ENCODE measurements at regions not wholly inside any gene's neighbourhood (a gene's known extent, or its start where the extent isn't known, plus 50 kb on each side); places are given as distances from the start of the nearest gene placed in this dataset.

DNA sequence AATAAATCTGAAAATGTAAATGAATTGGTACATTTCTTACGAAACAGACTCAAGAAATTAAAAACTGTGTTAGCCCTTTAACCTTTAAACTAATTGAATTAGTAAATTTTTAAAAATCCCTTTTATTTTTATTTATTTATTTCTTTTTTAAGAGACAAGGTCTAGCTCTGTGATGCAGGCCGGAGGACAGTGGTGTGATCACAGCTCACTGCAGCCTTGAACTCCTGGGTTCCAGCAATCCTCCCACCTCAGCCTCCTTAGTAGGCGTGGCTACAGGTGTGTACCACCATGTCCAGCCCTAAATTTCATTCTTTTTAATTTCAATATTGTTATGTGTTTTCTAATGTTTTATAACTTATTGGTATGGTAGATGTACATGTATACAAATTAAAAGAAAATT, 72.6 kb downstream of the MYEOV start:
- no peak for DNase-seq

DNA sequence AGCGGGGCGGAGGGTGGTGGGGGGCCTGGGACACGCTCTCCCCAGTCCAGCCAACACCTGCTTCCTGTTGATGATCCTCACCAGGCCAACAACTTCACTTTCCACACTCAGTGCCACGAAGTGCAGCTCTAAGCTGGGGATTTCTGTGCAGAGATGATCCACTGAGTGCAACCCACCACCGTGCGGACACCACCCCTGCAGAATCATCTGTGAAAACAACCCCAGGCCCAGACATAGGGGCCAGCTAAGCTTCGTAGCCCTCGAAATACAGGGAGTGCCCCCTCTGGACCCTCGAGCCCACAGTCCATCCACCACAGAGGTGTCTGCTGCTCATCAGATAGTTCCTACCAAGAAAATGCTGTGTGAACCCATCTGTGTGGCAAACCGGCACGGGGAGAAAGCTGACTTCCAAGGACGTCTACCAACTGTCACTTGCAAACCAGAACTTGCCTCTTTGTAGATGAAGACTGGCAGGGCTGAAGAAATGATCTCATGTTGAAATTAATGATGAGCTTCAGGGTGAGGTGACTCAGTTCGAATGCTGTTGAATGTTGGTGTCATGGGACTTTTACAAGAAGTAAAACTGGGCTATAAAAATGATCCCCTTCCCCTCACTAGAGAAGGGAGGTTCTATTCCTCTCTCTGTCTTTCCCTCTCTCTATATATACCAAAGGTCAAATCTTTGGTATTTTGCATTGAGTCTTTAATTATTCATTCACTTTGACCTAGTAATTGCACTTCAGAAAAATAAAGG, 73.4 kb downstream of the MYEOV start:
- no peak for DNase-seq

DNA sequence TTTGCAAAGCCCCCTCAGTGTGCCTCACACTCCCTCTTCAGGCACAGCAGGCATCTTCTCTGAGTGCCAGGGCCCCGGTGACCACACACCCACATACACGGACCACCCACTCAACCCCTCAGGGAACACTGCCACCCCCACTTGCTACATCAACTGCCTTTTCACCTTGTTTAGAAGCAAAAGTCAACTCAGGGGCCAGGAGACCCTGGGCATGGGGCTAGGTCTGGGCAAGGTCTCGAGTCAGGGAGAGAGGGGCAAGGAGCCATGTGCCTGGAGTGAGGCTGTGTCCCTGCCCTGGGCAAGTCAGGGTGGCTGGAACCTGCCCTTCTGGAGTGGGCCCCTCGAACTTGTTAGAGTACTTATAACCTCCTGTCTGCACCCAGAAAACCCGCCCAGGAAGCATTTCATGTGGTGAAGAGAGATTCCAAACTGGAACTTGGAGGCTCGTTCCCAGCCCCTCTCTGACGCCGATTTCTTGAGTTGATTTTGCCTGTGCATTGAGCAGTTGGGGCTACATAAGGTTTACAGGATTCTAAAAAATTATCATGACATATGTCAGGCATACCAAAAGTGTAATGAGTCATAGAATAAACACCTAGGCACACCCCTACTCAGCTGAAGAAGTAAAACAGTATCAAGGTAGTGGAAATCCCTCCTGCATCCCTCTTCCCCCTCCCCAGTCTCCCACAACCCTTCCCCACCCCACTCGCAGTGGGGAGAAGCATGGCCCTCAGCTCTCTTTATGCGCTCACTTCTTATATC, 74.3 kb downstream of the MYEOV start:
- no peak for DNase-seq

DNA sequence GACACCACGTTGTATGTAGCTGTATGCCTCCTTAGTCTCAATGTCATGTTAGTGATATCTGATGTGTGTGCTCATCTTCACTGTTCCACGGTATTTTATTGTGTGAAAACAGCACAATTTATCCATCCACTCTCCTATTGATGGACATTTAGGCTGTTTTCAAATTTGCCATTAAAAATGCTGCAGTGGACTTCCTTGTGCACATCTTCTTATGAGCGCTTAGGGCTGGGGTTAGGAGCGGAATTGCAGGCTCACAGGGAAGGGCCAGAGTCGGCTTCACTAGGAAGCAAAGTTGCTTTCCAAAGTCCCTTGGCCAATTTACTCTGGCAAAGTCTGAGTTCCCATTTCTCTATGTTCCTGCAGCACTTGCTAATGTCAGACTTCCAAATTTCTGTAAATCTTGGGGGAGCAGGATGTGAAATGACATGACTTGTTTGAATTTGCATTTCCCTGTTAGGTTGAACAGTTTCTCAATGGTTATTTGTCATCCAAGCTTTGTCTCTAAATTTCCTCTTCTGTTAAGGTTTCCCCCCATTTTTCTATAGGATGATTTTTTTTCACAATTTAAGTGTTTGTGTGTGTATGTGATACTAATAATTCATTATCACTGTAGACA, 75.4 kb downstream of the MYEOV start:
- no peak for DNase-seq

DNA sequence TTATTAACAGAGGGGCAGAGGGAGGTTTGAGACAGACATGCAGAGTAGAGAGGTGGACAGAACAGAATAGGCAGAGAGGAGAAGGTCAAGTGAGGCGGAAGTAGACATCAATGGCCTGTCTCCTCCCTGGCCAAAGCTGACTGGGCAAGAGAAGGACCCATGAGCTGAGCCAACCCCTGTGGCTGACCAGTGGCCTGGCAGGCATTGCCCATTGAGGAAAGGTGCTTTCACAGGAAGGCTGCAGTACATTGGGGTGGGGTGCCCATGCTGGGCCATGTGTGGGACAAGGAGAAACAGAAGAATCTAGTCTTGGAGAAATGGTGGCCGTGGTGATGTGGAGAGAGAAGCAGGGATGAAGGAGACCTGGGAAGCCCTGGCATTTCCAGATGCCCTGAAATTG, 76.0 kb downstream of the MYEOV start:
- DNase-seq = no peak

DNA sequence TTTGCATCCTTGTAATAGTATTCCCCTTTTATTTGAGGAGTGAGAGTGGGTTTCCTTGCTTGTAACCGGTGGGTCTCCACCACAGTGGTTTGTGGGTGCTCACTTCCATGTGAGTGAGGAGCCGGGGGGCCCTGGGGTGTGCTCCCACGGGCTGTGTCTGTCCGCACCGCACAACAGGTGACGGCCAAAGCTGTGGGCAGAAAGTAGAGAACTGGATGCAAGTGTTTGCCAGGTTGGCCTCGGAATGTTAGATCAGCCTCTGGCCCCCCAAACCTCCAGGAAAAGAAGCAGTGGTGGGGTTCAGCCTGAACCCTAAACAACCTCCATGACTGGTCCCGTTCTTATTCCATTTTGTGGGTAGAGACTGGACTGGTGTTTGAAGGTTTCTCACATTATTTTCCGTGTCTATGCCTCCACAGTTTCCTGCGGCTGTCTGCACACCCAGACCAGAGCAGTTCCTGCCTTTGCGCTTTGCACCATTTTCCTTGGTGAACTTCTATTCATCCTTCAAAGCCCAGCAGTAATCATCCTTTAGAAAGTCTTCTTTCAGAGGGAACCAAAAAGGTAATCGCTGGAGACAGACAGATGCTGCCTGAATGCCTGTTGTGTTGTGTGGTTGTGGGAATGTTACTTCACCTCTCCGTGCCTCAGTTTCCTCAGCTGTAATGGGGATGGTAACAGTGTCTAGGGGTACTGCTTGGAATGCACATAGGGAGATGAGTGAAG, 77.2 kb downstream of the MYEOV start:
- no peak for DNase-seq

DNA sequence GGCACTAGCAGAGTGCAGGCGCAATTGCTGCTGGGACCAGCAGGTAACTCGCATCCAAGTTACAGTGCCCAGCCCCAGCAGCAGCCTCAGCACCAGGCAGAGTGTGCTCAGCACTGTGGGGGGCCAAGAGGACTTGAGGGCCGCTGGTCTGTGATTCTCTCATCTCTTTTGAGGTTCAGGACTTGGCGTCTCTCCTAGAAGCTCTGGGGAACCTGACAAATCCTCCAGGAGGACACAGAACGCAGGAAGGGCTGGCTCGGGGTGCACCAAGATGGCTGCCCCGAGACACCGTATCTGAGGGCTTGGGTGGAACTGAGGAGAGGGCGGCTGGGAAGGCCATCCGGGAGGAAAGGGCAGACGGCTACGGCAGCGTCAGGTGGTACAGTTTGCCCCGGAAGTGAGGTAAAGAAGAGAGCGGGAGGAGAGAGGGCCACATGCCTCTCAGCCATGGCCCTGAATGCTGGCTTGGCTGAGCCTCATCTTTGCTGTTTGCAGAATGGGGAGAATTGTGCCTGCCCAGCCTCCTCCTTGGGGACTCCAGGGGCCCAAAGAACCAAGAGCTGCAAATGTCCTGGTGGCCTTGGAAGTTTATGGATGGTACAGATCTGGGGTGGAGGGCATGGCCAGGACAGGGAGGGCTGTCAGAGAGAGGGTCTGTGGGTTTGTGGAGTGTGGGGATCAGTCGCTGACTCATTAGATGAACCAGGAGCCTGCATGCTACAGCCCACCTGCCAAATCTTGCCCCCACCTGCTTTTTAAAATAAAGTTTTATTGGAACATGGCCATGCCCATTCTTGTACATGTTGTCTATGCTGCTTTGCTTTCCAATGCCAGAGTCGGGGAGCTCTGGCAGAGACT, 78.0 kb downstream of the MYEOV start:
- DNase-seq = no peak

DNA sequence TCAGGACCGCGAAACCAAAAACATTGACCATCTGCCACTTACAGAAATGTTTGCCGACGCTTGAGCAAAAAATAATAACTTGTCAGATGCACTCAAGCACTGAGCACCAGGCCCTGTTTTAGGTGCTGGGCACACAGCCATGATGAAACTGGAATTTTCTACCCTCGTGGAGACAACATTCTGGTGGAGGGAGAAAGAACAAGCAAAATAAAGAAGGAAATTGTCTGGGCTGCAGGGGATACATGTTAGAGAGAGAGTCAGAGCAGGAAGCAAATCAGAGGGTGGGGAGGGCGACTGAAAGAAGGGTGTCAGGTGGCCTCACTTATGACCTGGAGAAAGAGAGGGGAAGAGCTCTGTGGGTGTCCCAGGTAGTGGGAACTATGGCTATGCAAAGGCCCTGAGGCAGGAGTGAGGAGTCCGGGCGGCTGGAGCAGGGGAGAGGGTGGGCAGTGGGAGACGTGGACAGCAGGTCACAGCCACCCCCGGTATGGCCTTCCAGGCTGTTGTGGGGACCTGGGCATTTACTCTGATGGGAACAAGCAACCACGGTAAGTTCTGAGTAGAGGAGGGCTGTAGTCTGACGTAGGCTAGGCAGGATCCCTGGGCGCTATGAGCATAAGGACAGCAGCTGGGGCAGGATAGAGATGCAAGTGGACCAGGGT, 78.8 kb downstream of the MYEOV start:
- DNase-seq = no peak

DNA sequence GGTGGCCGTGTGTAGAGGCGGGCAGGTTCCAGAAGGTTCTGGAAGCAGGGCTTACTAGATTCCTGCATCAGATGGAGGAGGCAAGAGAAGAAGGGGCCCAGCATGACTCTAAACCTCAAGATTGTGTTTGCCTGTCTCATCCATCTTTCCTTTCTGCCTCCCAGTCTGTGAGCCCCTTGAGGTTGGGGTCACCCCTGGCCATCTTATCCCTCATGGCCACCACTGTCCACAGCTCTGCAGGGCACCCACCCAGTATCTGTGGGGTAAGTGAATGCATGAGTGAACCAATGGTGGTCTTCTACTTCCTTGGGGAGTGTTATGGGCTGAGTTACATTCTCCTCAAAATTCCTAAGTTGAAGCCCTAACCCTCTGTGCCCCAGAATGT, 79.3 kb downstream of the MYEOV start:
- no peak for DNase-seq

DNA sequence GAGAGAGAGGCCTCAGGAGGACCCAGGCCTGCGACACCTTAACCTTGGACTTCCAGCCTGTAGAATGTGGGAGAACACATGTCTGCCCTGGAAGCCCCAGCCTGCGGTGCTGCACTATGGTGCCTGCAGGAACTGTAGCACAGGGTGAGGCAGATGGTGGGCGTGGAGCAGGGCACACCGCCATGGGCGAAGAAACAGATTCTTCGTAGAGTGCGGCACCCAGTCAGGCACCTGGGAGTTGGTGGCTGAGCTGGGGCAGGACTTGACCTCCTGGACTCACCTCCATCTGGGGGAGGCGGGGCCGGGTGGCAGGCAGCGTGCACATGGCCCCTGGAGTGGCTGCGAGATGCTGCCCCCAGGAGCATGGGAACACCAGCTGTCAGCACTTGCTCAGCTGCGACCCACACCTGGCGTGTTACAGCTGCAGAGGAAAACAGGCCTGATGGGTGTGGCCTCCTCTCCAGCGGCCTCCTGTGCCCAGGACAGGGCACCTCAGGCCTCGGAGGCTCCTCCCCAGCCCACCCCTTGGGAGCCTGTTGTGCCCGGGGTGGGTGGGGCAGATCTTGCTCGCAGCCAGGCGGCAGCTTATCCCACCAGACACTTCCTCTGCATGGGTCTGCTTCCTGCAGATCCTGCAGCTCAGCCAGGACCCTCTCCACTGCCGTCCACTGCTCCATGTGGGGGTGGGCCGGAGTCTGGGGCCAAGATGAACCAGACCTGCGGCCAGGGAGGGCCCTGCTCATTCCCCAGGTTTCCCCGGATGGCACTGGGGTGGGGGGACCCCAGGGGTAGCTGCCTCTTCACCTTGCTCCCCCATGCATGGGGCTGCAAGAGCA, 80.4 kb downstream of the MYEOV start:
- DNase-seq = no peak

DNA sequence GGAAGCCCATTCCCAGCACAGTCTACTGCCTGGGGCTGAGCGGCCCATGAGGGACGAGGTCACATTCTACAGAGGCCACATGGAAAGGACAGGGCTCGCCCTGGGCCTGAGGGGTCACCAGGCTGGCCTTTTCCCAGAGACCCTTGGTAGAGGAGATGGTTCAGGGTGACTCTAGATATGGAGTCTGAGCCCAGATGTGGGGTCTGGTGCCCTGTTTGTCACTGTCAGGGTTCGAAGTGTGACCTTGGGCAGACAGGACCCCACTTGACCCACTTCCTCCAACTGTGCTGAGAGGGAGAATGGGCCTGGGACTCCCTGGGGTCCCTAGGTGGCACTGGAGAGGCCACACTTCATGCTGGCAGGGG, 81.0 kb downstream of the MYEOV start:
- no peak for DNase-seq

DNA sequence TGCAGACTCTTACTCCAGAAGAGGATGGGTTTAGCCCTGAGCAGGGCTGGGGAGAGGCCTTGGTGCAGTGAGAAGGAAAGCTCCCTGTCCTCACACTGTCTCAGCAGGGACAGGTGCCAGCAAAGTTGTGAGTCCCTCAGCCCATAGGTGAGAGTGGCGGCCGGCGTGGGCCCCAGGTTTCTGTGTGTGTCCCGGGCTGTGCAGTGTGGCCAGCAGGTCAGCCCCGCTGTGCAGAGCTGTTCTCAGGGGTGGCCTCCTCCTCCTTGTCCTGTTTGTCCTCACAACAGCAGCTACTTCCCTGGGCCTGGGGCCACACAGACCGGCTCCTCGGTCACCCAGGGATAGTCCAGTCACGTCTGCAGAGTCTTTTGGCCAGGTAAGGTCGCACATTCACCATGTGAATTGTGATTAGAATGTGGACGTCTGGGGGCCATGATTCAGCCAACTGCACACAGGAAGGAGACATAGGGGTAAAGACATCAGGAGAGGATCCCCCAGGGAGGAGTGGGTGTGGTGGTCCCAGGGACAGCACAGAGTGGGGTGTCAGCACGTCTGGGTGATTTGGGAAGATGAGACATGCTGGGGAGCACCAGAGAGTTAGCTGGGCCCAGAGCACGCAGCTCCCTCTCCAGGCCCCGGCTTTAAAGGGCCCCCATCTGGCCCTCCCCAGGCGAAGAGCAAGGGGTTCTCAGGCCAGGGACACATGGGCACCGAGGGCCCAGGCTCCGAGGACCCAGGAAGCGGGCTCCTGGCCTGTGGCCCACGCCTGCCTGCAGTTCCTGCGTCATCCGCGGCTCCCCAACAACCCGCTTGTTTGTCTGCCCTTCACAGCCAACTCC, 81.6 kb downstream of the MYEOV start:
- DNase-seq = no peak

DNA sequence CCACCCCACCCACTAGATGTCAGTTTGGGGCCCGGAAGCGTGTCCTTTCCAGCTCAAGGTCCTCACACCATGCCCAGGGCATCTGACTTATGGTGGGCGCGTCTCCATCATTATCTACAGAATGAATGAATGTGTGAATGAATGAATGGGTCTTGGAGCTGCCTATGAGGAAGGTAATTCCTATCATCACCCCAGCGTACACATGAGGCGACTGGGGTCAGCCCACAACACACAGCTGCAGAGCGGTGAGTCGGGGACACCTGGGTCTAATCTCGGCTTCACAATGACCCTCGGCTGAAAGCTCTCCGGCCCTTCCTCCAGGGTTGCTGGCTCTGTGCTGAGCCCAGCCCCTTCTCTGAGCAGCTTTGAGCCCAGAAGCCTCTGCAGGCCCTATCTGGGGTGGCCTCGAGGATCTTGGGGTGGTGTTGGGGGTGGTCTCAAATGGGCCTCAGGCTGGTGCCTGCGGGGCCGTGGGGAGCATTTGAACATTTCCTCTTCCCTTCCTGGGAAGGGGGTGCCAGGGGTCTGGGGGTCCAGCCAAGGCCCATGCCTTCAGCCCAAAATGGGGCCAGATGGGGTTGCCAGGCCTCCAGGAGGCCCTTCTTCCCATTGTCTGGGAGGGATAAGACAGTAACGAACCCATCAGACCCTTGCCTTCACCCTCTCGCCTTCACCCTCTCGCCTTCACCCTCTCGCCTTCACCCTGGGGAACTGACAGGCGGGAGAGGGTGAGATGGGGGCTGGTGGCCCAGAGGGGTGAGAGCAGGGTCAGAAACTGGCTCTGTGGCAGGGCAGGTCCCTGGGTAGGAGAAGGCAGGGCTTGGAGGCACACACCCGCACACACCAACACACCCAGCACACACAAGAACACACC, 82.4 kb downstream of the MYEOV start:
- DNase-seq = no peak

DNA sequence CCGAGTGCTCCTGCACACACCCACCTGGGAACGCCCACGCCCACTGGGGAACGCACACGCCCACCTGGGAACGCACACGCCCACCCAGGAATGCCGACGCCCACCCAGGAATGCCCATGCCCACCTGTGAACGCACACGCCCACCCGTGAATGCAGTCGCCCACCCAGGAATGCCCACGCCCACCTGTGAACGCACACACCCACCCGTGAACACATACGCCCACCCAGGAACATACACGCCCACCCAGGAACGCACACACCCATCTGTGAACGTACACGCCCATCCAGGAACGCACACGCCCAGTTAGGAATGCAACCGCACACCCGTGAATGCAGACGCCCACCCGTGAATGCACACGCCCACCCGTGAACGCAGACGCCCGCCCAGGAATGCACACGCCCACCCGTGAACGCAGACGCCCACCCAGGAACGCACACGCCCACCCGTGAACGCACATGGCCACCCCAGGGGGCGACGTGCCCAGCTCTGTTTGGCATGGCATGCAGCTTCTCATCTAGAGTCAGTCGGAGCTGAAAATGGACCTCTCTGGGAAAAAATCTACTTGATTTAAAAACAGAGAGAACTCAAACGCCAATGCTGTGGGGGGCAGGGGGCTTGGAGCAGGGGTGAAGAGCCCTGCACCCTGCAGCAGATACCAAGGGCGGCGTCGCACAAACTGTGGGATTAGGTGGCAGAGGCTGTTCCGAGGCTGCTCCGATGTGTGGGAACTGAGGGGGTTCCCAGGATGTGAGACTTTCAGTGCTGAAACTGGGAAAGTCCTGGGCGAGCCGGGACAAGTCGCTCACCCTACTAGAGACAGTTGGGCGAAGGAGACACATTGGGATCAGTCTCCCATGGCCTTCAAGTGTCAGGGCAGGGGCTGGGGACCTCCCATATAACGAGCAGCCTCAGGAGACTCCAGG, 83.3 kb downstream of the MYEOV start:
- no peak for DNase-seq

DNA sequence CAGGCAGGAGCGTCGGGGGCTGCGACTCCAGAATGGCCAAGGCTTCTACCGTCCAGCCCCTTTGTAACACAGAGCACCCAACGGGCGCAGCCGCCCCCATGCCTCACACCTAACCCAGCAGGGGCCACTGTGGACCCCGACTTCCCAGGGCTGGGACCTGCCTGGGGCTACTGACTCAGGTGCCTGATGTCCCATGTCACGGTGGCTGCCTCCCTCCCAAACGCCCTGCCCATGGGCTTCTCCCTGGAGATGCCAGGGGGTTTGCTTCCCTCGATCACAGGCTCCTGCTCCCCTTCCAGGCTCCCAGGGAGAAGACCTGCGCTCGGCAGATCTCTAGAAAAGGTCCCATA, 84.0 kb downstream of the MYEOV start:
- DNase-seq = no peak

DNA sequence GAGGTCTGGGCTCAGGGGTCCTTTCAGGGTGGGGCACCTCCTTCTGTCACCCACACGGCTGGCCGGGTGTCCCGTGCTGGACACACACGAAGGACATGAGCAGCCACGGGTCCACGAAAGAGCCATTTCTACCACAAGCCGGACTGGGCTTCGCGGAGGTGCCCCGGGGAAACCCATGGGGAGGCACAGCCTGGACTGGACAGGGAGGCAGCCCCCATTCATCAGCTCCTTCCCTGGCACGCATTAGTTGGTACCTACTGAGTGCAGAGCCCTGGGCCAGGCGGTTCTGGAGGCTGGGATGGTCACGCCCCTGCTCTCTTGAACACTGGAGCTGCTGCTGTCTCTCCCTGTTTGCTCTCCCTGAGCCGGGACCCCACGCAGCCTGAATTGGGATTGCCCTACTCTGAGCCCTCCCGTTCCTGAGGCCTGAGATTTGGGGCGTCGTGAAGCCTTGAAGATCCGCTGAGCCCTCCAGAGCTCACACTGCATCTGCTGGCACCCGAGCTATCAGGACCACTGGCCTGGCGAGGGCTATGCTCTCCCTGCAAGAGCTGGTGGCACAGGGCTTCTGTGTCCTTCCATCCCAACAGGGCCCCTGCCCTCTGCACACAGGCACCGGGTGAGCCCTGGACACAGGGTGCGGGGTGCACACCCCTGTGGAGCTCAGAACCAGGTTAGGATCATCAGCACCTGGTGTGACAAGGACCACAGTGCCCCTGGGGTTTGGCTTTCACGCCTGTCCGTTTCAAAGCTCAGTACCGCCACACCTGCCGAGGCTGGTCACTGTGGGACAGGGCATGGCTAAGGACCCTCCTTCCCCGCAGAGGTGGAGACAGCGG, 84.6 kb downstream of the MYEOV start:
- DNase-seq = no peak

DNA sequence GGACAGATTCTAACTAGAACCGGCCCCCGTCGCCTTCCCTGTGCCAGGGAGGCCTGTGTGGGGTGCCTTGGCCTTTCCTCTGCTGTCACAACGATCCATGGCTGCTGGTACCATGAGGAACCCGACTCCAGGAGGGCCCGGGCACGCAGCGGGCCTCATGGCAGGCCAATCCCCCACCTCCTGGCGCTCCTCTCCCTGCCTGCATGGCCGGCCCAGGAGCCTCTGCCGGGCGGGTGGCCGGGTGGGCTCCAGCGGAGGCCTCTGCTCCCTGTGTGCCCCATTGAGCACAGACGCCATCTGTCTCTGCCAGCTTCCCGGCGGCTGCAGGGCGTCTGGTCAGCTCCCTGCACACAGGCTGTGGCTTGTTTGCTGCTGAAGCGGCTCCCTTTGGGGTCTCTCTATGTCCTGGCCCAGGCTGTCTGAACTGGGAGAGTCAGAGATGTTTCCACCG, 86.5 kb downstream of the MYEOV start:
- DNase-seq = no peak
